ENCODE measurements at regions not wholly inside any gene's neighbourhood (a gene's known extent, or its start where the extent isn't known, plus 50 kb on each side); places are given as distances from the start of the nearest gene placed in this dataset.

GRCh38 chr16:48050871-48051270 lies 104.9 kb downstream of the ABCC12 start:
- intact Hi-C loops (cut with DNase I) = loop anchor here (10.0 kb wide), 1 partner anchor 916 kb away; no protein-coding TSS in a partner anchor
- Histone ChIP-seq H3K9me3 (no peaks in the 10 kb centered on the region), H3K27ac (no peak overlapping the region), H3K4me1 (no peaks in the 10 kb centered on the region), H3K9ac (ENCODE audit: low read depth in 2 of 2, low read length in 2 of 2) (no peak overlapping the region), H3K27me3 (no peaks in the 10 kb centered on the region), H3K4me3 (no peak overlapping the region), H3K36me3 (no peaks in the 10 kb centered on the region)
- DNase-seq = no peak
- no peak for TF ChIP-seq CTCF (IDR thresholded peaks at IDR 0.05)

- no peak overlapping the region for H3K9ac ChIP-seq (ENCODE audit: low read depth in 2 of 2, low read length in 2 of 2)
- H3K4me1 ChIP-seq = no peaks in the 10 kb centered on the region
- DNase-seq = no peak
- H3K27me3 ChIP-seq = no peaks in the 10 kb centered on the region
- no peak for TF ChIP-seq CTCF (IDR thresholded peaks at IDR 0.05)
- H3K27ac ChIP-seq = no peak overlapping the region
- no peak overlapping the region for H3K4me3 ChIP-seq
- H3K9me3 ChIP-seq = no peaks in the 10 kb centered on the region
- intact Hi-C loops (cut with DNase I) = loop anchor here (10.0 kb wide), 1 partner anchor 915 kb away; no protein-coding TSS in a partner anchor
- no peaks in the 10 kb centered on the region for H3K36me3 ChIP-seq
These were observed 105.9 kb downstream of the ABCC12 start for GRCh38 chr16:48049847-48050246.

- Histone ChIP-seq H3K9me3 (no peaks in the 10 kb centered on the region), H3K36me3 (no peaks in the 10 kb centered on the region), H3K27ac (no peak overlapping the region), H3K9ac (ENCODE audit: low read depth in 2 of 2, low read length in 2 of 2) (no peak overlapping the region), H3K27me3 (no peaks in the 10 kb centered on the region), H3K4me3 (no peak overlapping the region), H3K4me1 (no peaks in the 10 kb centered on the region)
- TF ChIP-seq CTCF (IDR thresholded peaks at IDR 0.05) = no peak
- intact Hi-C loops (cut with DNase I) = no loop called here
- DNase-seq = no peak
These were observed 108.1 kb downstream of the ABCC12 start for GRCh38 chr16:48047720-48048119.

- intact Hi-C loops (cut with DNase I) = no loop called here
- Histone ChIP-seq H3K27ac (no peak overlapping the region), H3K9me3 (no peaks in the 10 kb centered on the region), H3K4me3 (no peak overlapping the region), H3K9ac (ENCODE audit: low read depth in 2 of 2, low read length in 2 of 2) (no peak overlapping the region), H3K4me1 (no peaks in the 10 kb centered on the region), H3K36me3 (no peaks in the 10 kb centered on the region), H3K27me3 (no peaks in the 10 kb centered on the region)
- DNase-seq = no peak
- no peak for TF ChIP-seq CTCF (IDR thresholded peaks at IDR 0.05)
These were observed 108.6 kb downstream of the ABCC12 start for GRCh38 chr16:48047241-48047640.

- DNase-seq = no peak
- intact Hi-C loops (cut with DNase I) = no loop called here
- Histone ChIP-seq H3K27ac (no peak overlapping the region), H3K27me3 (no peaks in the 10 kb centered on the region), H3K9ac (ENCODE audit: low read depth in 2 of 2, low read length in 2 of 2) (no peak overlapping the region), H3K4me1 (no peaks in the 10 kb centered on the region), H3K4me3 (no peak overlapping the region), H3K9me3 (no peaks in the 10 kb centered on the region), H3K36me3 (no peaks in the 10 kb centered on the region)
- TF ChIP-seq CTCF (IDR thresholded peaks at IDR 0.05) = no peak
These were observed 111.7 kb downstream of the ABCC12 start for GRCh38 chr16:48044117-48044516.

- H3K27ac ChIP-seq = no peak overlapping the region
- H3K4me1 ChIP-seq = no peaks in the 10 kb centered on the region
- no peak for TF ChIP-seq CTCF (IDR thresholded peaks at IDR 0.05)
- no peak overlapping the region for H3K9ac ChIP-seq (ENCODE audit: low read depth in 2 of 2, low read length in 2 of 2)
- no peak for DNase-seq
- no peaks in the 10 kb centered on the region for H3K36me3 ChIP-seq
- H3K9me3 ChIP-seq = no peaks in the 10 kb centered on the region
- intact Hi-C loops (cut with DNase I) = no loop called here
- no peak overlapping the region for H3K4me3 ChIP-seq
- H3K27me3 ChIP-seq = no peaks in the 10 kb centered on the region
These were observed 113.8 kb downstream of the ABCC12 start for GRCh38 chr16:48041981-48042421.
